Thoracic aorta (tissue), 2 donors: ENCODE measurements at regions not wholly inside any gene's neighbourhood (a gene's known extent, or its start where the extent isn't known, plus 50 kb on each side); places are given as distances from the start of the nearest gene placed in this dataset.

Source experiments
- ATAC-seq: fragments of 150-250 bp; one replicate; pipeline ENCODE4 v1.8.0; 2017; ENCODE audit warnings: low read depth; ENCODE audit not compliant: insufficient number of reproducible peaks, low FRiP score
- DNase-seq: peaks from one replicate; pipeline ENCODE4 v3.0.0-alpha.2; 2020; ENCODE audit warnings: low spot score
- H3K27ac ChIP-seq, 2 donors: fragments of 200-600 bp; sonication (generic); 1 replicate in 1 of 2; 2 replicates in 1 of 2; pipeline ENCODE4 v1.5.1; 2016; ENCODE audit warnings: mild to moderate bottlenecking in 2 of 2, moderate library complexity in 2 of 2
- H3K27me3 ChIP-seq: fragments of 200-600 bp; sonication (generic); replicated peaks from 2 replicates; pipeline ENCODE4 v1.6.0; 2016; ENCODE audit warnings: mild to moderate bottlenecking; ENCODE audit not compliant: insufficient read depth
- H3K36me3 ChIP-seq: fragments of 200-600 bp; sonication (generic); one replicate; pipeline ENCODE4 v1.5.1; 2016
- H3K4me1 ChIP-seq, 2 donors: fragments of 200-600 bp; sonication (generic); 1 replicate in 1 of 2; 2 replicates in 1 of 2; pipeline versions ENCODE4 v1.5.1 to v1.6.0; 2016; ENCODE audit warnings: low read depth in 2 of 2, mild to moderate bottlenecking in 1 of 2; ENCODE audit not compliant: control insufficient read depth in 1 of 2
- H3K4me3 ChIP-seq: fragments of 200-600 bp; sonication (generic); 2 replicates; pipeline ENCODE4 v1.5.1; 2016; ENCODE audit warnings: mild to moderate bottlenecking
- H3K9me3 ChIP-seq: fragments of 200-600 bp; sonication (generic); 2 replicates; pipeline ENCODE4 v1.5.1; 2016
- TF ChIP-seq, protein P1 (sequence below): fragments of 200-600 bp; sonication (generic); IDR thresholded peaks from one replicate; pipeline ENCODE4 v1.5.1; 2019; ENCODE audit warnings: antibody characterized with exemption

GRCh38 chr7:142595816-142596516 is 153.3 kb upstream of the PRSS1 start:
- Histone ChIP-seq H3K4me3 (no peak overlapping the region), H3K27me3 (no peaks in the 10 kb centered on the region), H3K27ac (no peak overlapping the region), H3K4me1 (no peaks in the 10 kb centered on the region), H3K36me3 (no peaks in the 10 kb centered on the region), H3K9me3 (no peaks in the 10 kb centered on the region)
- ATAC-seq (no peak), DNase-seq (no peak)
- TF ChIP-seq, protein P1, sequence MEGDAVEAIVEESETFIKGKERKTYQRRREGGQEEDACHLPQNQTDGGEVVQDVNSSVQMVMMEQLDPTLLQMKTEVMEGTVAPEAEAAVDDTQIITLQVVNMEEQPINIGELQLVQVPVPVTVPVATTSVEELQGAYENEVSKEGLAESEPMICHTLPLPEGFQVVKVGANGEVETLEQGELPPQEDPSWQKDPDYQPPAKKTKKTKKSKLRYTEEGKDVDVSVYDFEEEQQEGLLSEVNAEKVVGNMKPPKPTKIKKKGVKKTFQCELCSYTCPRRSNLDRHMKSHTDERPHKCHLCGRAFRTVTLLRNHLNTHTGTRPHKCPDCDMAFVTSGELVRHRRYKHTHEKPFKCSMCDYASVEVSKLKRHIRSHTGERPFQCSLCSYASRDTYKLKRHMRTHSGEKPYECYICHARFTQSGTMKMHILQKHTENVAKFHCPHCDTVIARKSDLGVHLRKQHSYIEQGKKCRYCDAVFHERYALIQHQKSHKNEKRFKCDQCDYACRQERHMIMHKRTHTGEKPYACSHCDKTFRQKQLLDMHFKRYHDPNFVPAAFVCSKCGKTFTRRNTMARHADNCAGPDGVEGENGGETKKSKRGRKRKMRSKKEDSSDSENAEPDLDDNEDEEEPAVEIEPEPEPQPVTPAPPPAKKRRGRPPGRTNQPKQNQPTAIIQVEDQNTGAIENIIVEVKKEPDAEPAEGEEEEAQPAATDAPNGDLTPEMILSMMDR, result no peak

GRCh38 chr7:142594078-142594477 is 155.2 kb upstream of the PRSS1 start:
- TF ChIP-seq, protein P1, result no peak
- ATAC-seq (no peak), DNase-seq (no peak)
- Histone ChIP-seq H3K27me3 (no peaks in the 10 kb centered on the region), H3K27ac (no peak overlapping the region), H3K4me3 (no peak overlapping the region), H3K4me1 (no peaks in the 10 kb centered on the region), H3K36me3 (no peaks in the 10 kb centered on the region), H3K9me3 (no peaks in the 10 kb centered on the region)

GRCh38 chr7:142593106-142593505 is 156.2 kb upstream of the PRSS1 start:
- TF ChIP-seq, protein P1, result no peak
- DNase-seq (no peak), ATAC-seq (no peak)
- Histone ChIP-seq H3K9me3 (no peaks in the 10 kb centered on the region), H3K27ac (no peak overlapping the region), H3K36me3 (no peaks in the 10 kb centered on the region), H3K27me3 (no peaks in the 10 kb centered on the region), H3K4me3 (no peak overlapping the region), H3K4me1 (no peaks in the 10 kb centered on the region)

GRCh38 chr7:142592664-142593063 is 156.6 kb upstream of the PRSS1 start:
- no peak for DNase-seq
- TF ChIP-seq, protein P1, result no peak
- Histone ChIP-seq H3K4me1 (no peaks in the 10 kb centered on the region), H3K4me3 (no peak overlapping the region), H3K36me3 (no peaks in the 10 kb centered on the region), H3K27me3 (no peaks in the 10 kb centered on the region), H3K9me3 (no peaks in the 10 kb centered on the region), H3K27ac (no peak overlapping the region)
- no peak for ATAC-seq

DNA sequence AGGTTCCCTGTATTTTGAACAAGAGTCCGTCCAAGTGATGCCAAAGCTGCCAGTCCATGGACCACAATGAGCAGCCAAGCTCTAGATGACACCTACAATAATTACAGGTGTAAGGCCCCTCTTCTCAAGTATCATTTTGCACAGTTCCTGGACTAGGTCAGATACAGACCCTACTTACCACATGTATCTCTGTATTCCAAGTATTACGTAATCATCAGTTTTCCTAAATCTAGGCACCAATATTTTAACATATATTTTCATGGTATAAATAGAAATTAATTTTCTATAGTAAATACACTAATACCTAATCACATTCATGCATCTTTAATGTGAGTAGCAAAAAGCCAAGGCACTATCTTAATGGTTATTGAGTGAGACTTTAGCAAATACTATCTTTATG is 157.0 kb upstream of the PRSS1 start:
- Histone ChIP-seq H3K4me1 (no peaks in the 10 kb centered on the region), H3K4me3 (no peak overlapping the region), H3K27me3 (no peaks in the 10 kb centered on the region), H3K27ac (no peak overlapping the region), H3K9me3 (no peaks in the 10 kb centered on the region), H3K36me3 (no peaks in the 10 kb centered on the region)
- TF ChIP-seq, protein P1, result no peak
- no peak for ATAC-seq
- no peak for DNase-seq
